Spleen (tissue), 7 donors: ENCODE measurements at regions not wholly inside any gene's neighbourhood (a gene's known extent, or its start where the extent isn't known, plus 50 kb on each side); places are given as distances from the start of the nearest gene placed in this dataset.

Experiments
- CTCF ChIP-seq, 11 experiments: fragments of 200-600 bp in 7 of 11; fragments of 450-650 bp in 4 of 11; sonication (generic) in 4 of 11; IDR thresholded peaks in 8 of 11; conservative IDR thresholded peaks in 3 of 11; 1 replicate in 7 of 11; 2 replicates in 4 of 11; pipeline versions ENCODE4 v1.4.0 to v1.8.0; 2016 to 2021; ENCODE audit warnings: antibody characterized with exemption in 11 of 11, inconsistent platforms in 4 of 11, mild to moderate bottlenecking in 1 of 11
- POLR2A ChIP-seq, 3 donors: fragments of 450-650 bp; IDR thresholded peaks; one replicate each; pipeline ENCODE4 v1.5.1; 2017; ENCODE audit warnings: antibody characterized with exemption in 3 of 3, mild to moderate bottlenecking in 1 of 3
- donor health status: DM: no; HTN: no; CAD: no; lungs with moderate emphysema.
- donor health status: DM: no; HTN: no; CAD: no.
- donor health status: DM: no; HTN: no; CAD: no.

- no peak for TF ChIP-seq POLR2A (IDR thresholded peaks at IDR 0.05)
- no peak for TF ChIP-seq CTCF (IDR thresholded peaks at IDR 0.05 in 8 of 11, conservative IDR thresholded peaks at IDR 0.05 in 3 of 11)
These were observed 437.2 kb upstream of the SYT4 start for GRCh38 chr18:43714343-43715010.
